ENCODE measurements at regions not wholly inside any gene's neighbourhood (a gene's known extent, or its start where the extent isn't known, plus 50 kb on each side); places are given as distances from the start of the nearest gene placed in this dataset.

- Histone ChIP-seq H3K79me2 (ENCODE audit: insufficient read depth, low read length) (no peaks in the 10 kb centered on the region), H3K9ac (ENCODE audit: low read length) (no peak overlapping the region), H3K9me2 (ENCODE audit: insufficient read depth) (no peaks in the 10 kb centered on the region), H3K36me3 (ENCODE audit: control insufficient read depth in 1 of 2, insufficient read depth in 2 of 2, low read length in 2 of 2) (no peaks in the 10 kb centered on the region), H3K4me3 (replicated peaks in 1 of 2; ENCODE audit: low read depth in 1 of 2, low read length in 2 of 2) (no peak overlapping the region), H3K27me3 (ENCODE audit: insufficient read depth, low read length) (no peaks in the 10 kb centered on the region), H3K4me1 (ENCODE audit: control insufficient read depth in 1 of 2, insufficient read depth in 2 of 2, low read length in 2 of 2) (no peaks in the 10 kb centered on the region), H3K4me2 (ENCODE audit: low read length) (no peak overlapping the region), H4K20me1 (ENCODE audit: insufficient read depth) (no peaks in the 10 kb centered on the region), H3K9me3 (ENCODE audit: control insufficient read depth in 1 of 2, insufficient read depth in 1 of 2, low read depth in 1 of 2, low read length in 2 of 2) (no peaks in the 10 kb centered on the region), H2AFZ (ENCODE audit: low read depth, low read length, poor library complexity, severe bottlenecking) (no peak overlapping the region), H3K27ac (ENCODE audit: low read depth, low read length) (no peak overlapping the region)
- POLR2A ChIA-PET: no interaction called here
- CTCF ChIA-PET: no interaction called here
- no TSS peak for BruUV-seq (replicated peaks)
- ATAC-seq: no peak
- TF ChIP-seq POLR2AphosphoS5 (IDR thresholded peaks at IDR 0.05; ENCODE audit: low read depth, low read length) (no peak), EZH2 (IDR thresholded peaks at IDR 0.05) (no peak), FOSL1 (IDR thresholded peaks at IDR 0.05; ENCODE audit: low read depth) (no peak), REST (IDR thresholded peaks at IDR 0.05; ENCODE audit: low read depth) (no peak), EZH2phosphoT487 (IDR thresholded peaks at IDR 0.05; ENCODE audit: borderline replicate concordance) (no peak)
- intact Hi-C loops (cut with micrococcal nuclease): no loop called here
- RAD21 ChIA-PET (ENCODE audit: low non-redundant PET in 1 of 2, low total read pairs in 2 of 2, uncharacterized antibody in 2 of 2, unreplicated experiment in 2 of 2): no interaction called here
- DNase-seq (ENCODE audit: low read depth, low spot score): no peak
These were observed 265.3 kb downstream of the SLITRK6 start for GRCh38 chr13:85533911-85534310.

GRCh38 chr13:85529218-85529594 lies 270.0 kb downstream of the SLITRK6 start:
- intact Hi-C loops (cut with micrococcal nuclease): no loop called here
- H3K4me3 ChIP-seq (replicated peaks in 1 of 2; ENCODE audit: low read depth in 1 of 2, low read length in 2 of 2): no peak overlapping the region
- H3K4me2 ChIP-seq (ENCODE audit: low read length): no peak overlapping the region
- CTCF ChIA-PET: no interaction called here
- H2AFZ ChIP-seq (ENCODE audit: low read depth, low read length, poor library complexity, severe bottlenecking): no peak overlapping the region
- BruUV-seq (replicated peaks): no TSS peak
- no peaks in the 10 kb centered on the region for H3K36me3 ChIP-seq (ENCODE audit: control insufficient read depth in 1 of 2, insufficient read depth in 2 of 2, low read length in 2 of 2)
- no peaks in the 10 kb centered on the region for H4K20me1 ChIP-seq (ENCODE audit: insufficient read depth)
- DNase-seq (ENCODE audit: low read depth, low spot score) (no peak), ATAC-seq (no peak)
- H3K9ac ChIP-seq (ENCODE audit: low read length): no peak overlapping the region
- POLR2A ChIA-PET: no interaction called here
- no peaks in the 10 kb centered on the region for H3K9me2 ChIP-seq (ENCODE audit: insufficient read depth)
- H3K27ac ChIP-seq (ENCODE audit: low read depth, low read length): no peak overlapping the region
- TF ChIP-seq RAD21 (IDR thresholded peaks at IDR 0.05; ENCODE audit: low read depth) (no peak), CBX3 (IDR thresholded peaks at IDR 0.05; ENCODE audit: low read depth) (no peak), SRF (IDR thresholded peaks at IDR 0.05; ENCODE audit: low read depth) (no peak), SIN3A (IDR thresholded peaks at IDR 0.05; ENCODE audit: low read depth) (no peak), JUND (IDR thresholded peaks at IDR 0.05) (no peak)
- peaks cover 0 to 6% of the 10 kb centered on the region in 2 experiments; a peak in 1 of 4 replicates for H3K9me3 ChIP-seq (ENCODE audit: control insufficient read depth in 1 of 2, insufficient read depth in 1 of 2, low read depth in 1 of 2, low read length in 2 of 2)
- RAD21 ChIA-PET (ENCODE audit: low non-redundant PET in 1 of 2, low total read pairs in 2 of 2, uncharacterized antibody in 2 of 2, unreplicated experiment in 2 of 2): no interaction called here
- H3K79me2 ChIP-seq (ENCODE audit: insufficient read depth, low read length): no peaks in the 10 kb centered on the region
- H3K27me3 ChIP-seq (ENCODE audit: insufficient read depth, low read length): no peaks in the 10 kb centered on the region
- H3K4me1 ChIP-seq (ENCODE audit: control insufficient read depth in 1 of 2, insufficient read depth in 2 of 2, low read length in 2 of 2): no peaks in the 10 kb centered on the region

All from HCT116 (cell line).